IPS-NIHi7 (cell line): ENCODE measurements at regions not wholly inside any gene's neighbourhood (a gene's known extent, or its start where the extent isn't known, plus 50 kb on each side); places are given as distances from the start of the nearest gene placed in this dataset.
"Not testable (repeated sequence)": the region's sequence is repeated elsewhere in the genome, so short reads cannot be mapped to it uniquely, and the experiment has no call there.

ENCODE experiments used
- DNase-seq: peaks from one replicate; pipeline ENCODE4 v3.0.0; 2012; ENCODE audit warnings: mixed read lengths; ENCODE audit errors: extremely low spot score

- DNase-seq, result peak; percentile 24
These were observed 54.6 kb downstream of the DKK1 start for GRCh38 chr10:52368725-52369124.

GRCh38 chr10:52374207-52374606 lies 60.1 kb downstream of the DKK1 start:
- DNase-seq, result not testable (repeated sequence)

GRCh38 chr10:52376694-52377354 lies 62.7 kb downstream of the DKK1 start:
- no peak for DNase-seq

- DNase-seq, result no peak
These were observed 64.0 kb downstream of the DKK1 start for GRCh38 chr10:52378124-52378523.

DNA sequence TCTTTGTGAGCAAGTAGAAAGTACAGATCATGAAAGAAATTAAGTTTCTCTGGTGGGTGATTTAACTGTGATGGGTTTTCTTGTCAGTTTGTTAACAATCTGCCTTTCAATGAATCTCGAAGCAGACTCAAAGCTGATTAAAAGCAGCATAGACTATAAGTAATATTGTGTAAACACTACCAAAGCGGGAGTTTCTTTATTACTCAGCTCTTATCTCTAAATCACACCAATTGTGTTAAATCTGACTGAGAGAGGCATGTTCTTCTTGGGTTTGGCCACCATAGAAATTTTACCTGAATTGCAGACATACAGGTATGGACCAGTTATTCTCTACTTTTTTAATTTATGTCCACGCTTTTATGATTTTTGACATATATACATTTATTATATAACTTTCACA lies 65.2 kb downstream of the DKK1 start:
- no peak for DNase-seq

DNA sequence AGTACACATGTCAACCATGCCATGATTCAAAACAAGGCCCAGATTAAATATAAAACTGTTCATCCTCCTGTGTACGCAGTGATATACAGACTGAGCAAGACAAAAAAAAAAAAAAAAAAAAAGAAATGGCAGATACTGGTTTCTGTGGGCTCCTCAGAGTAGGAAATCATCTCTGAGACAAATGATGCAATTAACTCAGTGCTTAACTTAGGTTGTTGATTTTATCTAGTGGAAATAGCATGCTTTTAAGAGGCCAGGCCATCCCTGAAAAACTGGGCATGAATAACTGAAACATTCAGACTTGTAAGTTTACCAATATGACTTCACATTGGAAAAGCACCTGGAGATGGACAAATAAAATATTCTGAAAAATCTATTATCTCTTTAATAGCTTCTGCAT lies 69.0 kb downstream of the DKK1 start:
- no peak for DNase-seq

DNA sequence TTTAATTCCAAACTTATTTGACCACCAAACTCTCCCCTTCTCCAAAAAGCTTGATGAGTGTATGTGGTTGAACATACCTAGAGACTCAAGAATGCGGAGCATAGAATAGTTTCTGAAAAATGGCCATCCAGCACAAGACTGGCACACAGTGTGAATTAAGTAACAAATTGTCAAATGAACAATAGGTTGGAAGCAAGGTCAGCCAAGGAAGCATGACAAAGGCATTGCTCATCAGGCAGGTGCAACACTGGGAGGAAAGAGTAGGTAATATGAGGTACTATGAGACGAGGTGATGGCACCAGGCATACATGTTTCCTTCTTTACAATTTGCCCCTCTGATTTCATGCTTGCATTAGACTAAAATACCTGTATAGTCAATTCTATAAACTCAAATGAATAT lies 73.7 kb downstream of the DKK1 start:
- no peak for DNase-seq

- DNase-seq, result no peak
These were observed 76.3 kb downstream of the DKK1 start for GRCh38 chr10:52390388-52390787.

DNA sequence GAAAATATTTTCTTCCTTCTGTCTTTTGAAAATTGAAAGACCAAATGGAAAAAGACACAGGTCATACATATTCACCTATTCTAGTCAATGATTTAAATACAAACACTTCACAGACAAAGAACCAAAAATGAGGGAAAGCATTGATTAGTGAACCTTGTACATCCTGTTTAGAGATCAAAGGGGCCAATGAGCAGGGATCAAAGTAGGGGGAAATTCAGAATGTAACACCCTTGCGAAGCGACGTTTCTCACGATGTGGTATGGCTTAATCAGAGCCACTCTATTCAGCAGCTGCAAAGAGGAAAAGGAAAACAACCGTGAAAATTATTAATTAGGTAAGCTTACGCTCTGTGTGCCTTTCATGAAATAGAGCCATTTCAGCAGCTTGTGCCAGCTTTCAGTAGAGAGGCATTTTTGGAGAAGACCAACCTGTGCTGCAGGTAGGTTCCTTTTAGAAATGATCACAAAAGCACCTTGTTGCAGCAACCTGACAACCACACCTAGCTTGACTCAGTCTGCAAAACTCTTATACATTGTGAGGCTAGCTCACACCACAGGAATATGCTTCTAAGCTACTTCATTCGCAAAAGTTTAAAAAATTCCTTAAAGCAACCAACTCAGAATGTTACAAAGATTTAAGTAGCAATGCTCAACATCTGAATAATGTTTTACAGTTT lies 78.0 kb downstream of the DKK1 start:
- DNase-seq, result no peak

DNA sequence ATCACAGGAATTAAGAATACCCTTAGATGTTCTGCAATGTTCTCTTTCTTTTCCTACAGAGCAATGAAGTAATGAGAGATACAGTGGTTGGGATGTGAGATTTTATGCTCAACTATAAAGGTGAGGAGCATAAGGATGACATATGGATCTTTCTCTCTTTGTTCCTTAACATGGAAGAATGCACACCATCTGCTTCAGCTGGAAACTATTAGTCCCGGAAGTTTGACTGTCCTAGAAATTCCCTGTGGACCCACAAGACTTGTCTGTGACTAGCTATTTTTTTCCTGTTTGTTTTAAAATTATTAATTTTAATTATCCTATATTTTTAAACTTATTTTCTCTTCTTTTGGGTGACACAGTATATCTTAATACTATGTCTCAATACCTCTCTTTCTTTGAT lies 80.2 kb downstream of the DKK1 start:
- no peak for DNase-seq

GRCh38 chr10:52400562-52400961 lies 86.5 kb downstream of the DKK1 start:
- DNase-seq, result no peak

DNA sequence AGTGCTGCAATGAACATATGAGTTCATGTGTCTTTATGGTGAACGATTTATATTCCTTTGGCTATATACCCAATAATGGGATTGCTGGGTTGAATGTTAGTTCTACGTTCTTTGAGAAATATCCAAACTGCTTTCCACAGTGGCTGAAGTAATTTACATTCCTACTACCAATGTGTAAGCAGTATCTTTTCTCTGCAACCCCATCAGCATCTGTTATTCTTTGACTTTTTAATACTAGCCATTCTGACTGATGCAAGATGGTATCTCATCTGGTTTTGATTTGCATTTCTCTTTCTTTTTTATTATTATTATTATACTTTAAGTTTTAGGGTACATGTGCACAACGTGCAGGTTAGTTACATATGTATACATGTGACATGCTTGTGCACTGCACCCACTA lies 89.7 kb downstream of the DKK1 start:
- DNase-seq, result not testable (repeated sequence)

- no peak for DNase-seq
These were observed 95.1 kb downstream of the DKK1 start for GRCh38 chr10:52409195-52409594.

DNA sequence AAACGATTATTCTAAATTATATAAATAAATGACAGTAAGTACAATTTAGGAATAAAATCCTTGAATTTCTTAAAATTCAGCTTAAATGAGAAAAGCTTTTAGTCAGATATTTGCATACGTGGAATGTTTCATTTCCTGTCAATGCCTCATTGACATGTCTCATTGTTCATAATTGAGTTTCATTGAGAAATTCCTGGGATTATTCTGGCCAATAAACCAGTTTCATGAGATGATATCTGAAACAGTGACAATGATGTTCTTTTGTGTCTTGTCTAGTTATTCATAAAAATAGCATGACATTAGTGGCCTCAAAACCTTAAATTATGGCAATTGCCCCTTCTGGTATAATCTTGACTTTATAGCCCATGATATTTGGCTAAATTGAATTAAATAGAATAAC lies 95.8 kb downstream of the DKK1 start:
- DNase-seq, result no peak

- no peak for DNase-seq
These were observed 96.8 kb downstream of the DKK1 start for GRCh38 chr10:52410916-52411315.

- DNase-seq, result no peak
These were observed 105.2 kb downstream of the DKK1 start for GRCh38 chr10:52419281-52419680.

DNA sequence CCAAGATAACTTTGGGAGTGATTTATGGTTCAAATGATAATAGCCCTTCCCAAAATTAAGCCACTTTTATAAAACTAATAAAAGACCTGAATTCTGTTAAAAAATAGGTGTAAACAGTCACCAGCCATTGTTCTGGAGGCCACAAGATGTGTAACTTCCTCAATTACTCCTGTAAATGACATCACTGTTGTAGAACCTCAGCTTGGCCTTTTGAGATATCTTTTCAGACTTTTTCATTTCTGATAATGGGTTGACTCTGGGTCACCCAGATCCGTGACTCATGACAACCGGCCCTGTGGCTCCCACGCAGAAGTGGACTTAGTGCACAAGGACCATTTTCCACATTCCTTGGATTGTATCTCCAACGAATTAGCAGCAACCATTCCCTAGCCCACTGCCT lies 106.6 kb downstream of the DKK1 start:
- no peak for DNase-seq

DNA sequence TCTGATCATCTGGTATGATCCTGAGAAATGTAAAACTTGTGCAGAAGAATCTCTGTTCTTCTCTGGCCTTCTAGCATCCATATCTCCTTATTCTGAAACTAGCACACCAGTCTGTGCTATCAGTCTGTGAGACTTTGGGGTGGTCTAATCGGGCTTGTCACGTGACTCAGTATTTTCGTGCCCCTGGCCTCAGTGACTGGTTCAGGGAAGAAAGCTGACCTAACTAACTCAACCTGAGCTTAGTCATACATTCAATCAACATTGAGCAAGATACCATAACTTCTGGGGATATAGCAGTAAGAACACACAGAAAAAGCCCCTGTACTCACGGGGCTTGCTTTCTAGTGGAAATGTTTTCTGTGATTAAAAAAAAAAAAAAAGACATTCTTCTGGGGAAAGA lies 109.3 kb downstream of the DKK1 start:
- no peak for DNase-seq

- DNase-seq, result no peak
These were observed 110.3 kb downstream of the DKK1 start for GRCh38 chr10:52424341-52424740.

- no peak for DNase-seq
These were observed 120.7 kb downstream of the DKK1 start for GRCh38 chr10:52434734-52435133.

DNA sequence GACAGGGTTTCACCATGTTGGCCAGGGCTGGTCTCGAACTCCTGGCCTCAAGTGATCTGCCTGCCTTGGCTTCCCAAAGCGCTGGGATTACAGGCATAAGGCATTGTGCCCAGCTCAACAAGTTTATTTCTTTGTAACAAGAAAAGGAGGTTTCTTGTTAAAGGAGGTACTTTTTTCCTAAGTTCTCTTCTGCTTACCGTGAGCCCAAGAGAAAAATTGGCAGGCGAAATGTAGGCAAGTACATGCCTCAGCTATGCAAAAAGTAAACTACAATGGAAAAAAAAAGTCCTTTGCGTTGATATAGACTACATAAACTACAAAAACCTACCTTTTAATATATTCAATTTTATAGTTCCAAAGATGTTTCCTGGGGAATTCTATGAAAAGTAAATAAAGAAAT lies 122.6 kb downstream of the DKK1 start:
- DNase-seq, result no peak

DNA sequence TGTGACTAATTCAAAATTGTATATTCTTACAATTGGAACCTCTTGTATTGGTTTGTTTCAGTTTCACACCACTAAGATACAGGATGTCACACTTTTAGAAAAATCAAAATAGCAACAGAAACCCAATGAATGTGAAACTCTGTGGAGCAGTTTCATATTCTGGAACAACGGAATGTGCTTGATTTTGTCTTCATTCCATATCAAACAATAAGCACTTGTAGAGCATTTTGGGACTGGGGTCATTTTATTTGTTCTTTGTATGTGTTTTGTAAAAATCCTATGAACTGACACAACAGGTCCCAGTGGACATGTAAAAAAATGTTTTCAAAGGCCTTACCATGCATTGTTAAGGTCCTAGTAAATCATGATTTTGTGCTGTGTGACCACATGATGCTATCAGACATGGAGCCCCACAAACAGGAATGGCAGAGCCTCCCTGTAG lies 123.1 kb downstream of the DKK1 start:
- DNase-seq, result no peak

DNA sequence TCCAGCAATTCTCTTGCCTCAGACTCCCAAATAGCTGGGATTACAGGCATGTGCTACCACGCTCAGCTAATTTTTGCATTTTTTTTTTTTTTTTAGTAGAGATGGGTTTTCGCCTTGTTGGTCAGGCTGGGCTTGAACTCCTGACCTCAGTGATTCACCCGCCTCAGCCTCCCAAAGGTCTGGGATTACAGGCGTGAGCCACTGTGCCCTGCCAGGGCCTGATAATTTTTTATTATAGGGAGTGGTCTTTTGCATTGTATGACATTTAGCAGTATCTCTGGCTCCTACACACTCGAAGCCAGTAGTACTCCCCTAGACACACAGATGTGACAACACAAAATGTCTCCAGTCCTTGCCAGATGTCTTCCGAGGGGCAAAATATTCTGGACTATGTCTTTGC lies 124.0 kb downstream of the DKK1 start:
- no peak for DNase-seq
